ENCODE measurements at regions not wholly inside any gene's neighbourhood (a gene's known extent, or its start where the extent isn't known, plus 50 kb on each side); places are given as distances from the start of the nearest gene placed in this dataset.

GRCh38 chr5:110108520-110108919, 418.8 kb downstream of the MAN2A1 start:
- DNase-seq, result no peak

GRCh38 chr5:110109667-110110066, 419.9 kb downstream of the MAN2A1 start:
- DNase-seq, result no peak

- DNase-seq, result no peak
Measured at GRCh38 chr5:110112348-110112747, 422.6 kb downstream of the MAN2A1 start.

GRCh38 chr5:110115503-110115902, 425.8 kb downstream of the MAN2A1 start:
- DNase-seq, result no peak

GRCh38 chr5:110116539-110116938, 426.8 kb downstream of the MAN2A1 start:
- DNase-seq, result no peak

GRCh38 chr5:110134963-110135935, 445.5 kb downstream of the MAN2A1 start:
- DNase-seq, result no peak

GRCh38 chr5:110150199-110150598, 460.5 kb downstream of the MAN2A1 start:
- DNase-seq, result no peak

- no peak for DNase-seq
Measured at GRCh38 chr5:110159202-110159601, 469.5 kb downstream of the MAN2A1 start.

GRCh38 chr5:110161162-110161561, 471.4 kb downstream of the MAN2A1 start:
- DNase-seq, result no peak

- DNase-seq, result no peak
Measured at GRCh38 chr5:110165366-110165765, 475.6 kb downstream of the MAN2A1 start.

- no peak for DNase-seq
Measured at GRCh38 chr5:110167384-110167783, 477.7 kb downstream of the MAN2A1 start.

- DNase-seq, result no peak
Measured at GRCh38 chr5:110169461-110169860, 479.7 kb downstream of the MAN2A1 start.

- no peak for DNase-seq
Measured at GRCh38 chr5:110177729-110178128, 488.0 kb downstream of the MAN2A1 start.

- no peak for DNase-seq
Measured at GRCh38 chr5:110179321-110179720, 489.6 kb downstream of the MAN2A1 start.

- DNase-seq, result no peak
Measured at GRCh38 chr5:110194191-110194590, 504.5 kb downstream of the MAN2A1 start.

- DNase-seq, result peak in 4 of 56 donors; percentile 2 to 7 (median 4)
Measured at GRCh38 chr5:110195288-110195687, 505.6 kb downstream of the MAN2A1 start.

GRCh38 chr5:110201791-110202190, 512.1 kb downstream of the MAN2A1 start:
- no peak for DNase-seq

GRCh38 chr5:110203661-110204060, 513.9 kb downstream of the MAN2A1 start:
- no peak for DNase-seq

GRCh38 chr5:110209401-110209800, 517.1 kb downstream of the TMEM232 start:
- DNase-seq, result no peak

- DNase-seq, result no peak
Measured at GRCh38 chr5:110218981-110219380, 507.5 kb downstream of the TMEM232 start.

- DNase-seq, result no peak
Measured at GRCh38 chr5:110219769-110220168, 506.7 kb downstream of the TMEM232 start.

GRCh38 chr5:110221036-110221435, 505.4 kb downstream of the TMEM232 start:
- DNase-seq, result no peak

- no peak for DNase-seq
Measured at GRCh38 chr5:110224050-110224449, 502.4 kb downstream of the TMEM232 start.
